ENCODE measurements at regions not wholly inside any gene's neighbourhood (a gene's known extent, or its start where the extent isn't known, plus 50 kb on each side); places are given as distances from the start of the nearest gene placed in this dataset.

GRCh38 chr13:40271271-40271885 is 395.1 kb downstream of the FOXO1 start:
- Histone ChIP-seq H3K4me3 (no peak overlapping the region), H3K36me3 (no peaks in the 10 kb centered on the region), H3K4me1 (no peaks in the 10 kb centered on the region), H3K9ac (ENCODE audit: low read depth in 2 of 2, low read length in 2 of 2) (no peak overlapping the region), H3K27ac (no peak overlapping the region), H3K9me3 (no peaks in the 10 kb centered on the region), H3K27me3 (no peaks in the 10 kb centered on the region)
- intact Hi-C loops (cut with DNase I): no loop called here
- TF ChIP-seq, protein P1, sequence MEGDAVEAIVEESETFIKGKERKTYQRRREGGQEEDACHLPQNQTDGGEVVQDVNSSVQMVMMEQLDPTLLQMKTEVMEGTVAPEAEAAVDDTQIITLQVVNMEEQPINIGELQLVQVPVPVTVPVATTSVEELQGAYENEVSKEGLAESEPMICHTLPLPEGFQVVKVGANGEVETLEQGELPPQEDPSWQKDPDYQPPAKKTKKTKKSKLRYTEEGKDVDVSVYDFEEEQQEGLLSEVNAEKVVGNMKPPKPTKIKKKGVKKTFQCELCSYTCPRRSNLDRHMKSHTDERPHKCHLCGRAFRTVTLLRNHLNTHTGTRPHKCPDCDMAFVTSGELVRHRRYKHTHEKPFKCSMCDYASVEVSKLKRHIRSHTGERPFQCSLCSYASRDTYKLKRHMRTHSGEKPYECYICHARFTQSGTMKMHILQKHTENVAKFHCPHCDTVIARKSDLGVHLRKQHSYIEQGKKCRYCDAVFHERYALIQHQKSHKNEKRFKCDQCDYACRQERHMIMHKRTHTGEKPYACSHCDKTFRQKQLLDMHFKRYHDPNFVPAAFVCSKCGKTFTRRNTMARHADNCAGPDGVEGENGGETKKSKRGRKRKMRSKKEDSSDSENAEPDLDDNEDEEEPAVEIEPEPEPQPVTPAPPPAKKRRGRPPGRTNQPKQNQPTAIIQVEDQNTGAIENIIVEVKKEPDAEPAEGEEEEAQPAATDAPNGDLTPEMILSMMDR (IDR thresholded peaks at IDR 0.05): no peak
- no peak for DNase-seq

GRCh38 chr13:40271931-40272775 is 394.3 kb downstream of the FOXO1 start:
- TF ChIP-seq, protein P1 (IDR thresholded peaks at IDR 0.05): no peak
- Histone ChIP-seq H3K9ac (ENCODE audit: low read depth in 2 of 2, low read length in 2 of 2) (no peak overlapping the region), H3K36me3 (no peaks in the 10 kb centered on the region), H3K4me3 (no peak overlapping the region), H3K9me3 (no peaks in the 10 kb centered on the region), H3K4me1 (no peaks in the 10 kb centered on the region), H3K27ac (no peak overlapping the region), H3K27me3 (no peaks in the 10 kb centered on the region)
- intact Hi-C loops (cut with DNase I): no loop called here
- DNase-seq: peak; percentile 31

DNA sequence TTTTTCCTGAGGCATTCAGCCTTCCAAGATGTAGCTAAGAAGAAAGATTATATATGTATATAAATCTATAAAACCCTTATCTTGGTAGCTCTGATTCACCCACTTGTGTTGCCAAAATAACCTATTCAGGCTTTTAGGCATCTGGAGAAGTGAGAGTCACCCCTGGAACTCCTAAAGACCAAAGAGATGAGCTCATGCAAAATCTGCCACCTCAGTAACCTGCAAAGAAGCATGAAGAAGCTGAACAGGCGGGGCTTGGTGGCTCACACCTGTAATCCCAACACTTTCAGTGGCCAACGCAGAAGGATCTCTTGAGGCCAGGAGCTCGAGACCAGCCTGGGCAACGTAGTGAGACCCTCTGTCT is 393.7 kb downstream of the FOXO1 start:
- TF ChIP-seq, protein P1 (IDR thresholded peaks at IDR 0.05): no peak
- intact Hi-C loops (cut with DNase I): no loop called here
- Histone ChIP-seq H3K36me3 (no peaks in the 10 kb centered on the region), H3K9ac (ENCODE audit: low read depth in 2 of 2, low read length in 2 of 2) (no peak overlapping the region), H3K27ac (no peak overlapping the region), H3K27me3 (no peaks in the 10 kb centered on the region), H3K4me1 (no peaks in the 10 kb centered on the region), H3K4me3 (no peak overlapping the region), H3K9me3 (no peaks in the 10 kb centered on the region)
- no peak for DNase-seq

GRCh38 chr13:40273253-40274025 is 393.0 kb downstream of the FOXO1 start:
- Histone ChIP-seq H3K4me3 (no peak overlapping the region), H3K36me3 (no peaks in the 10 kb centered on the region), H3K27ac (no peak overlapping the region), H3K9me3 (no peaks in the 10 kb centered on the region), H3K9ac (ENCODE audit: low read depth in 2 of 2, low read length in 2 of 2) (no peak overlapping the region), H3K27me3 (no peaks in the 10 kb centered on the region), H3K4me1 (no peaks in the 10 kb centered on the region)
- TF ChIP-seq, protein P1 (IDR thresholded peaks at IDR 0.05): no peak
- intact Hi-C loops (cut with DNase I): no loop called here
- no peak for DNase-seq

- DNase-seq: no peak
- Histone ChIP-seq H3K9ac (ENCODE audit: low read depth in 2 of 2, low read length in 2 of 2) (no peak overlapping the region), H3K27ac (no peak overlapping the region), H3K4me1 (no peaks in the 10 kb centered on the region), H3K9me3 (no peaks in the 10 kb centered on the region), H3K4me3 (no peak overlapping the region), H3K27me3 (no peaks in the 10 kb centered on the region), H3K36me3 (no peaks in the 10 kb centered on the region)
- TF ChIP-seq, protein P1 (IDR thresholded peaks at IDR 0.05): no peak
- intact Hi-C loops (cut with DNase I): no loop called here
Observed at GRCh38 chr13:40274103-40274502, 392.3 kb downstream of the FOXO1 start.

Measured in colonic mucosa (tissue), 4 donors.